GM10266 (cell line): ENCODE measurements at regions not wholly inside any gene's neighbourhood (a gene's known extent, or its start where the extent isn't known, plus 50 kb on each side); places are given as distances from the start of the nearest gene placed in this dataset.

Experiments
- DNase-seq: peaks from one replicate; pipeline ENCODE4 v3.0.0; 2012; ENCODE audit errors: extremely low spot score
- TF ChIP-seq, protein P1 (sequence below): IDR thresholded peaks from 2 replicates; pipeline ENCODE4 v1.5.1; 2012; ENCODE audit warnings: mild to moderate bottlenecking, low read depth; ENCODE audit not compliant: control insufficient read depth, insufficient read depth; ENCODE audit errors: missing control alignments

- TF ChIP-seq, protein P1, sequence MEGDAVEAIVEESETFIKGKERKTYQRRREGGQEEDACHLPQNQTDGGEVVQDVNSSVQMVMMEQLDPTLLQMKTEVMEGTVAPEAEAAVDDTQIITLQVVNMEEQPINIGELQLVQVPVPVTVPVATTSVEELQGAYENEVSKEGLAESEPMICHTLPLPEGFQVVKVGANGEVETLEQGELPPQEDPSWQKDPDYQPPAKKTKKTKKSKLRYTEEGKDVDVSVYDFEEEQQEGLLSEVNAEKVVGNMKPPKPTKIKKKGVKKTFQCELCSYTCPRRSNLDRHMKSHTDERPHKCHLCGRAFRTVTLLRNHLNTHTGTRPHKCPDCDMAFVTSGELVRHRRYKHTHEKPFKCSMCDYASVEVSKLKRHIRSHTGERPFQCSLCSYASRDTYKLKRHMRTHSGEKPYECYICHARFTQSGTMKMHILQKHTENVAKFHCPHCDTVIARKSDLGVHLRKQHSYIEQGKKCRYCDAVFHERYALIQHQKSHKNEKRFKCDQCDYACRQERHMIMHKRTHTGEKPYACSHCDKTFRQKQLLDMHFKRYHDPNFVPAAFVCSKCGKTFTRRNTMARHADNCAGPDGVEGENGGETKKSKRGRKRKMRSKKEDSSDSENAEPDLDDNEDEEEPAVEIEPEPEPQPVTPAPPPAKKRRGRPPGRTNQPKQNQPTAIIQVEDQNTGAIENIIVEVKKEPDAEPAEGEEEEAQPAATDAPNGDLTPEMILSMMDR: no peak
- no peak for DNase-seq
Measured at GRCh38 chr22:48275412-48275811, 1513.0 kb downstream of the TBC1D22A start.

DNA sequence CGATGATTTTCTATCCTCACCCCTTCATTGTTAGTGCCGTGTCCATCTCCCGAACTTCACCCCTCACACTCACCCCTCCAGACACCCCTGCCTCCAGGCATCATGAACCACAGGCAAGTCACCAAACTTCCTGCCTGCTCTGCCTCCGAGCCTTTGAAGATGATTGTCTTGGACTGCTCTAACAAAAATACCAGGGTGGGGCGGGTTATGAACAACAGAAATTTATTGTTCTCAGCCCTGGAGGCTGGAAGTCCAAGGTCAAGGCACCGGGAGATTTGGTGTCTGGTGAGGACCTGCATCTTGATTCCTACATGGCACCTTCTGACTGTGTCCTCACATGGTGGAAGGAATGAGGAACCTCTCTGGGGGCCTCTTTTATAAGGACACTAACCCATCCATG, 1508.3 kb downstream of the TBC1D22A start:
- TF ChIP-seq, protein P1: no peak
- DNase-seq: no peak

GRCh38 chr22:48268771-48269552, 1506.5 kb downstream of the TBC1D22A start:
- no peak for DNase-seq
- TF ChIP-seq, protein P1: no peak

DNA sequence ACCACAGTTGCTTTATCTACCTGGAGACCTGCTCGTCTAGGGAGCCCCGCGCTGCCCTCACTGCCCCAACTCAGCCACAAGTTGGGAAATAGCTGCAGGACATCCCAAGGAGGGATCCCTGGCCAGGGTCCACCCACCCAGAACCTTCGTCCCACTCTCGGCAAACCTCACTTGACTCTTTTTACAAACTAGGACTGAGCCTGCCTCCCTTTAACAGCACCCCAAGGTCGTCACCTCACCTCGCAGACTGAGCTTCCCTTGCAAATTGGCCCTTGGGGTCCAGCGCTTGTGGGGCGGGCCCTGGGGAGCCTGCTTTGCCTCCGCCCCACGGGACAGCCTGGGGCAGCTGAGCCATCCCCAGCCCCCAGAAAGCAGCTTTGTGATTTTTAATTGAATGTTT, 1505.8 kb downstream of the TBC1D22A start:
- no peak for DNase-seq
- TF ChIP-seq, protein P1: no peak

DNA sequence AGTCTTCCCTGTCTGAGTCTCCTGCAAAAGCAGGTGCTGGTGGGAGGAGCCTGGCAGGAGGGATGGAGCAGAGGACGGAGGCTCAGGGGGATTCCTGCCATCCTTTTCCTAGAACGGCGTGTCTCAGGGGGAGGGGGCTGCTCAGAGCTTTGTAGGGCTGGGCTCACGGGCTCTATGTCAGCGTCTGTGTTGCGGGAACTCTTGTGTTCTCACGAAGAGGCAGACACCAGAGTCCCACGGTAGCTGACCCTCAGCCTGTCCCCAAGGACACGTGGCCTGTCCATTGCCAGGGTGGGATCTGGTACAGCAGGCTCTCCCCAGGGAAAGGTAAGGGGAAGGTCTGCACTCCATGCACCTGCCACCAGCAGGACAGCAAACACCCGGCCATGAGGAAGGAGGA, 1505.2 kb downstream of the TBC1D22A start:
- no peak for DNase-seq
- TF ChIP-seq, protein P1: no peak

GRCh38 chr22:48265000-48265625, 1502.7 kb downstream of the TBC1D22A start:
- no peak for DNase-seq
- TF ChIP-seq, protein P1: no peak

GRCh38 chr22:48264586-48264985, 1502.1 kb downstream of the TBC1D22A start:
- no peak for DNase-seq
- TF ChIP-seq, protein P1: no peak
